Transverse colon (tissue), 4 donors: ENCODE measurements at regions not wholly inside any gene's neighbourhood (a gene's known extent, or its start where the extent isn't known, plus 50 kb on each side); places are given as distances from the start of the nearest gene placed in this dataset.
A peak's percentile ranks its signal among the peaks of the same experiment; 100 is the strongest.
"Not testable (repeated sequence)": the region's sequence is repeated elsewhere in the genome, so short reads cannot be mapped to it uniquely, and the experiment has no call there.

Experiments used
- DNase-seq: peaks from one replicate; pipeline ENCODE4 v3.0.0-alpha.2; 2019
- H3K27ac ChIP-seq, 4 donors: fragments of 200-600 bp; sonication (generic); 2 replicates each; pipeline ENCODE4 v1.5.1; 2016 to 2018; ENCODE audit warnings: inconsistent platforms in 4 of 4
- H3K27me3 ChIP-seq: fragments of 200-600 bp; sonication (generic); 2 replicates; pipeline ENCODE4 v1.5.1; 2017; ENCODE audit warnings: inconsistent platforms
- H3K36me3 ChIP-seq, 4 donors: fragments of 200-600 bp; sonication (generic); 2 replicates each; pipeline ENCODE4 v1.5.1; 2017 to 2019; ENCODE audit warnings: inconsistent platforms in 4 of 4
- H3K4me1 ChIP-seq, 4 donors: fragments of 200-600 bp; sonication (generic); 2 replicates each; pipeline ENCODE4 v1.5.1; 2017 to 2020; ENCODE audit warnings: inconsistent platforms in 4 of 4
- H3K4me3 ChIP-seq, 4 donors: fragments of 200-600 bp; sonication (generic); 1 replicate in 1 of 4; 2 replicates in 3 of 4; pipeline versions ENCODE4 v1.5.1 to v1.6.1; 2017 to 2019; ENCODE audit warnings: inconsistent platforms in 4 of 4
- H3K9me3 ChIP-seq, 2 donors: fragments of 200-600 bp; sonication (generic); 2 replicates each; pipeline ENCODE4 v1.5.1; 2017 to 2019; ENCODE audit warnings: inconsistent platforms in 2 of 2
- EP300 ChIP-seq: sonication (generic); formaldehyde crosslinking; IDR thresholded peaks from one replicate; pipeline ENCODE4 v1.6.1; 2017; ENCODE audit warnings: antibody characterized with exemption, low read depth
- POLR2A ChIP-seq: fragments of 450-650 bp; IDR thresholded peaks from one replicate; pipeline ENCODE4 v1.6.1; 2016; ENCODE audit warnings: antibody characterized with exemption, mild to moderate bottlenecking, moderate library complexity
- POLR2AphosphoS5 ChIP-seq, 3 donors: sonication (generic); formaldehyde crosslinking; IDR thresholded peaks; one replicate each; pipeline ENCODE4 v1.6.1; 2016; ENCODE audit warnings: antibody characterized with exemption in 3 of 3
- WGBS, 2 donors: methylation state at CpG; one replicate each; pipeline ENCODE4 v1.1.5; 2018; ENCODE audit warnings: low coverage in 1 of 2; 5-methylcytosine and 5-hydroxymethylcytosine counted together
- in situ Hi-C, 4 donors: fragments of 200-750 bp; cut with MboI; loops; one replicate each; pipeline versions ENCODE4 v1.15.0 to v1.15.1; 2017; ENCODE audit warnings: low sequenced_read_pairs in 3 of 4, low pct_ligation_motif_present in 1 of 4, low pct_unique_long_range_greater_than_20kb in 1 of 4
- intact Hi-C: fragments of 100-400 bp; cut with DNase I; formaldehyde crosslinking; loops from one replicate; pipeline ENCODE4 v1.15.1; 2023; ENCODE audit warnings: low total_unique reads
- TF ChIP-seq, protein P1 (sequence below), 5 experiments: fragments of 200-600 bp in 3 of 5; fragments of 450-650 bp in 2 of 5; sonication (generic) in 3 of 5; IDR thresholded peaks; 1 replicate in 2 of 5; 2 replicates in 3 of 5; pipeline ENCODE4 v1.5.1; 2016 to 2017; ENCODE audit warnings: antibody characterized with exemption in 5 of 5, inconsistent platforms in 3 of 5, mild to moderate bottlenecking in 2 of 5, moderate library complexity in 1 of 5

DNA sequence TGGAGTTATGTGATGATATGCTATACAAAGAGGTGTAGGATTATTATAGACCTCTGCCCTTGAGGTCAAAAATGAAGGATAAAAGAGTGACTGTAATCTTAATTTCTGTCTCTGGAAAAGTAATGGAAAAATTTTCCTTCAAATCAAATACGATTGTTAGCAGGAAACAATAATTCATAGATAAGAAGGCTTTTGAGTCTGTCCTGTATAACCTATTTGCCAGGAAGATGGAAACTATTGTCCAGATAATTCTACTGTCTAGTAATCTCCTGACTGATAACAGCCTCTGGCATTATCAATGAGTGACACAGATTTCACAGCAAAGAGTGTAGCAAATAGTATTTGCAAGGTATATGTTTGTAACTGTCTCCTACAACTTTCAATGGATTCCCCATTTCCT lies 307.8 kb downstream of the MTX2 start:
- peaks cover 0 to 13% (median 8%) of the 10 kb centered on the region in 4 donors for H3K4me1 ChIP-seq
- WGBS, 2 donors, result 74 to 80% methylated on average over 1 of the region's 1 CpG
- no peak overlapping the region for H3K4me3 ChIP-seq
- H3K36me3 ChIP-seq, result no peaks in the 10 kb centered on the region
- no peak overlapping the region for H3K27ac ChIP-seq
- in situ Hi-C loops (no loop called here), intact Hi-C loops (no loop called here)
- no peak for TF ChIP-seq POLR2AphosphoS5 (IDR thresholded peaks at IDR 0.05)
- no peak for TF ChIP-seq EP300
- TF ChIP-seq, protein P1, sequence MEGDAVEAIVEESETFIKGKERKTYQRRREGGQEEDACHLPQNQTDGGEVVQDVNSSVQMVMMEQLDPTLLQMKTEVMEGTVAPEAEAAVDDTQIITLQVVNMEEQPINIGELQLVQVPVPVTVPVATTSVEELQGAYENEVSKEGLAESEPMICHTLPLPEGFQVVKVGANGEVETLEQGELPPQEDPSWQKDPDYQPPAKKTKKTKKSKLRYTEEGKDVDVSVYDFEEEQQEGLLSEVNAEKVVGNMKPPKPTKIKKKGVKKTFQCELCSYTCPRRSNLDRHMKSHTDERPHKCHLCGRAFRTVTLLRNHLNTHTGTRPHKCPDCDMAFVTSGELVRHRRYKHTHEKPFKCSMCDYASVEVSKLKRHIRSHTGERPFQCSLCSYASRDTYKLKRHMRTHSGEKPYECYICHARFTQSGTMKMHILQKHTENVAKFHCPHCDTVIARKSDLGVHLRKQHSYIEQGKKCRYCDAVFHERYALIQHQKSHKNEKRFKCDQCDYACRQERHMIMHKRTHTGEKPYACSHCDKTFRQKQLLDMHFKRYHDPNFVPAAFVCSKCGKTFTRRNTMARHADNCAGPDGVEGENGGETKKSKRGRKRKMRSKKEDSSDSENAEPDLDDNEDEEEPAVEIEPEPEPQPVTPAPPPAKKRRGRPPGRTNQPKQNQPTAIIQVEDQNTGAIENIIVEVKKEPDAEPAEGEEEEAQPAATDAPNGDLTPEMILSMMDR (IDR thresholded peaks at IDR 0.05), result no peak
- TF ChIP-seq POLR2A, result no peak
- H3K9me3 ChIP-seq, result no peaks in the 10 kb centered on the region
- H3K27me3 ChIP-seq, result no peaks in the 10 kb centered on the region
- no peak for DNase-seq

DNA sequence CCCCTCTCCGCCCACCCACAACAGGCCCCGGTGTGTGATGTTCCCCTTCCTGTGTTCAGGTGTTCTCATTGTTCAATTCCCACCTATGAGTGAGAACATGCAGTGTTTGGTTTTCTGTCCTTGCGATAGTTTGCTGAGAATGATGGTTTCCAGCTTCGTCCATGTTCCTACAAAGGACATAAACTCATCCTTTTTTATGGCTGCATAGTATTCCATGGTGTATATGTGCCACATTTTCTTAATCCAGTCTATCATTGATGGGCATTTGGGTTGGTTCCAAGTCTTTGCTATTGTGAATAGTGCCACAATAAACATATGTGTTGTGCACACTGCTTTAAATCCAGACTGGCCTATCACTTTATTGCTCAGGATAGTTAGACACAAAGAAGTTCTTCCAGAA lies 309.1 kb downstream of the MTX2 start:
- in situ Hi-C loops, result not testable (repeated sequence)

DNA sequence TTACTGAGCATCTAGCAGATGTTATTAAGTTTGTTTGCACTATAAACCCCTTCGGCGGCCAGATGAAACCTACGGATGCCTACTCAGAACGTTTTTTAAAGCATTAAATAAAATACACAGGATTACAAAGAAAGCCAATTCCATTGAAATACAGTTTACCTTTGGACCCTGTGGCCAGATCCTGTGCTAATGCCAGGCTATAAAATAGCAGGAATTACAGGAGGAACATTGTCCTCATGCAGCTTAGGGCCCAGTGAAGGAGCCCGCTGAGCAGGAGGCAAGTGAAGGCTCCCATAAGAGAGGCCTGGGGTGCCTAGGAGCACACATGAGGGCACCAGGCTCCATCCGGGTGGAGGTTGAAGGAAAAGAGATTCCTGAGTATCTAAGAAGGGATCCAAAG lies 310.4 kb downstream of the MTX2 start:
- Histone ChIP-seq H3K9me3 (no peaks in the 10 kb centered on the region), H3K4me1 (peaks cover 0 to 34% (median 30%) of the 10 kb centered on the region in 4 donors), H3K27me3 (no peaks in the 10 kb centered on the region), H3K36me3 (no peaks in the 10 kb centered on the region), H3K27ac (peak overlapping the region in 2 of 4 donors; percentile 13 to 31), H3K4me3 (no peak overlapping the region)
- in situ Hi-C loops, result no loop called here
- peak; percentile 22 for DNase-seq
- 46 to 54% methylated on average over 2 to 6 of the region's 6 CpGs for WGBS, 2 donors
- intact Hi-C loops, result no loop called here
- no peak for TF ChIP-seq EP300
- TF ChIP-seq, protein P1 (IDR thresholded peaks at IDR 0.05), result no peak
- TF ChIP-seq POLR2AphosphoS5 (IDR thresholded peaks at IDR 0.05), result no peak
- TF ChIP-seq POLR2A, result no peak

More for the DNA sequence above, 309.1 kb downstream of the MTX2 start:
- H3K4me3 ChIP-seq, H3K9me3 ChIP-seq, H3K27me3 ChIP-seq, H3K36me3 ChIP-seq, H3K27ac ChIP-seq, DNase-seq, intact Hi-C loops: not testable (repeated sequence)
- 89 to 92% methylated on average over 3 to 4 of the region's 4 CpGs for WGBS, 2 donors
- peaks cover 0 to 21% (median 20%) of the 10 kb centered on the region in 4 donors for H3K4me1 ChIP-seq

DNA sequence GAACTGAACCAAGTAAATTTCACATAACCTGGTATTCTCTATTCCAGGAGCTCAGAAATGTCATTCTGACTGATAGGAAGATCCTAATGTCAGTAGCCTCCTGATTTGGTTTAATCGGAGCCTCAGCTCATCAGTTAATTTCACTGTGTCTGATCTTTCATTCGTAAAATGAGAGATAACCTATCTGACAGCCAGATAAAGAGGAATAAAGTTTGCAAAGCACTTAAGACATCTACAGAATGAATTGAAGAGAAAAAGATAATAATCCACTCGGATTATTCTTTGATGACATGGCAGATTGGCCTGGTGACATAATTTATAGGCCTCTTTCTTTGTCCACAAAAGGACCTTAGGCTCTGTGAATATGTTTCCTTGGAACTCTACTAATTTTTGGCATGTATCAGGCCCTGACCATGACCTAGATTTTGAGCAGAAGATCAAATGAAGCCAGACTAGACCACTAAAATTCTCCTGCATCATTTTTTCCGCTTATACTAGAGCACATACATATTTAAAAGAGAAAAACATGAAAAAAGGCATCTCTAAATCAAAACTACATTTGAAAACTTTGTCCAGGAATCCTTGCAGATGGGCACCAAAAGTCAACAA lies 312.4 kb downstream of the MTX2 start:
- no peak for DNase-seq

More for the DNA sequence above, 312.4 kb downstream of the MTX2 start:
- in situ Hi-C loops, result no loop called here
- peak overlapping the region in 2 of 4 donors; percentile 20 to 39 for H3K27ac ChIP-seq
- intact Hi-C loops, result no loop called here
- H3K9me3 ChIP-seq, result no peaks in the 10 kb centered on the region
- TF ChIP-seq POLR2AphosphoS5 (IDR thresholded peaks at IDR 0.05) (no peak), EP300 (no peak), POLR2A (no peak)
- TF ChIP-seq, protein P1 (IDR thresholded peaks at IDR 0.05), result no peak
- H3K4me3 ChIP-seq, result no peak overlapping the region
- WGBS, 2 donors, result 77 to 78% methylated on average over 4 of the region's 4 CpGs
- H3K36me3 ChIP-seq, result no peaks in the 10 kb centered on the region
- peaks cover 0 to 41% (median 32%) of the 10 kb centered on the region in 4 donors for H3K4me1 ChIP-seq
- no peaks in the 10 kb centered on the region for H3K27me3 ChIP-seq
